ENCODE measurements at regions not wholly inside any gene's neighbourhood (a gene's known extent, or its start where the extent isn't known, plus 50 kb on each side); places are given as distances from the start of the nearest gene placed in this dataset.

DNA sequence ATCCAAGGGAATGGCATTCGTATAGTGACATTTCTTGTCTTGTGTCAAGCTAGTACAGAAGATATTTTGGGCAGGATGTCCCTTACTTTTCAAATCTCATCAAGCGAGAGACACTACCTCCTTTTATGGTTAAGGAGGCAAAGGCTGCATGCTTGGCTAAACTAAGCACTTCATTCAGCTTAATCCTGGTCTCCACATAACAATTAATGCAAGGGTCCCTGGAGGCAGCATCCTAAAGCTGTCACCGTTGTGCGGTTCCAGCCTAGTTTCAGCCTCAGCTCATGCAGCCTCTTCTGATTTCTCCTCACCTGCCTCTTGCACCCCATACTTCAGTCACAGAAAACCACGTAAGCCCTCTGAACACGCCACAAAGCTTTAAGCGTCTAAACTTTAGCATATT, 67.1 kb upstream of the SLC22A23 start:
- no peak for TF ChIP-seq YY1 (IDR thresholded peaks at IDR 0.05; ENCODE audit: low read depth)
- TF ChIP-seq CTCF (IDR thresholded peaks at IDR 0.05), result no peak
- no peak for TF ChIP-seq TEAD4 (IDR thresholded peaks at IDR 0.05; ENCODE audit: borderline replicate concordance, insufficient read depth)
- no peak for TF ChIP-seq TCF12 (IDR thresholded peaks at IDR 0.05)
- TF ChIP-seq EP300 (IDR thresholded peaks at IDR 0.05; ENCODE audit: borderline replicate concordance in 1 of 2, low read depth in 1 of 2, low read length in 1 of 2), result no peak
- TF ChIP-seq NRF1 (IDR thresholded peaks at IDR 0.05; ENCODE audit: low read depth, low read length), result no peak
- TF ChIP-seq REST (IDR thresholded peaks at IDR 0.05; ENCODE audit: low read depth, low read length), result no peak
- TF ChIP-seq, protein P1, sequence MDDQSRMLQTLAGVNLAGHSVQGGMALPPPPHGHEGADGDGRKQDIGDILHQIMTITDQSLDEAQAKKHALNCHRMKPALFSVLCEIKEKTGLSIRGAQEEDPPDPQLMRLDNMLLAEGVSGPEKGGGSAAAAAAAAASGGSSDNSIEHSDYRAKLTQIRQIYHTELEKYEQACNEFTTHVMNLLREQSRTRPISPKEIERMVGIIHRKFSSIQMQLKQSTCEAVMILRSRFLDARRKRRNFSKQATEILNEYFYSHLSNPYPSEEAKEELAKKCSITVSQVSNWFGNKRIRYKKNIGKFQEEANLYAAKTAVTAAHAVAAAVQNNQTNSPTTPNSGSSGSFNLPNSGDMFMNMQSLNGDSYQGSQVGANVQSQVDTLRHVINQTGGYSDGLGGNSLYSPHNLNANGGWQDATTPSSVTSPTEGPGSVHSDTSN (IDR thresholded peaks at IDR 0.05), result no peak

Measured in SK-N-SH (cell line).